Keratinocyte (primary cell): ENCODE measurements at regions not wholly inside any gene's neighbourhood (a gene's known extent, or its start where the extent isn't known, plus 50 kb on each side); places are given as distances from the start of the nearest gene placed in this dataset.

ENCODE experiments used
- DNase-seq: peaks from one replicate; pipeline ENCODE4 v3.0.0-alpha.2; 2011; ENCODE audit warnings: low read depth, missing footprints, low spot score
- FAIRE-seq: peaks from 2 replicates; lab custom pipeline; 2011; peaks lifted over from hg19 to GRCh38; lab: Jason Lieb, UNC
- H2AFZ ChIP-seq: 2 replicates; pipeline ENCODE4 v1.6.0; 2012; ENCODE audit warnings: low read length, control low read depth, inconsistent platforms; ENCODE audit not compliant: control insufficient read depth
- H3K27ac ChIP-seq: 2 replicates; pipeline ENCODE4 v1.5.1; 2011; ENCODE audit warnings: low read length; ENCODE audit not compliant: control insufficient read depth, insufficient read depth
- H3K27me3 ChIP-seq: 3 replicates; pipeline ENCODE4 v1.6.0; 2011; ENCODE audit warnings: low read length; ENCODE audit not compliant: control insufficient read depth, insufficient read depth; ENCODE audit errors: extremely low read depth
- H3K36me3 ChIP-seq, 2 experiments: 2 replicates in 1 of 2; 3 replicates in 1 of 2; pipeline ENCODE4 v1.5.1; 2011; ENCODE audit warnings: low read length in 2 of 2, mild to moderate bottlenecking in 1 of 2; ENCODE audit not compliant: control insufficient read depth in 2 of 2, insufficient read depth in 2 of 2; ENCODE audit errors: extremely low read depth in 1 of 2
- H3K4me1 ChIP-seq: 3 replicates; pipeline ENCODE4 v1.5.1; 2011; ENCODE audit warnings: low read length; ENCODE audit not compliant: control insufficient read depth, insufficient read depth; ENCODE audit errors: extremely low read depth
- H3K4me2 ChIP-seq: 3 replicates; pipeline ENCODE4 v1.6.0; 2011; ENCODE audit warnings: low read depth, low read length; ENCODE audit not compliant: control insufficient read depth, insufficient read depth; ENCODE audit errors: extremely low read depth
- H3K4me3 ChIP-seq, 3 experiments: fragments of 200-600 bp in 1 of 3; sonication (generic) in 1 of 3; 2 replicates in 2 of 3; 3 replicates in 1 of 3; pipeline ENCODE4 v1.5.1; 2011 to 2016; ENCODE audit warnings: low read length in 3 of 3, mild to moderate bottlenecking in 3 of 3, control low read depth in 2 of 3, inconsistent platforms in 1 of 3, low read depth in 1 of 3, mixed read lengths in 1 of 3, mixed run types in 1 of 3, moderate library complexity in 1 of 3; ENCODE audit not compliant: control insufficient read depth in 2 of 3, insufficient read depth in 2 of 3; ENCODE audit errors: extremely low read depth in 1 of 3
- H3K79me2 ChIP-seq: 2 replicates; pipeline ENCODE4 v1.6.0; 2012; ENCODE audit warnings: low read length; ENCODE audit not compliant: control insufficient read depth, insufficient read depth
- H3K9ac ChIP-seq: 3 replicates; pipeline ENCODE4 v1.6.0; 2011; ENCODE audit warnings: low read length; ENCODE audit not compliant: control insufficient read depth, insufficient read depth; ENCODE audit errors: extremely low read depth
- H3K9me1 ChIP-seq: 3 replicates; pipeline ENCODE4 v1.6.0; 2011; ENCODE audit warnings: low read length; ENCODE audit not compliant: control insufficient read depth, insufficient read depth; ENCODE audit errors: extremely low read depth
- H3K9me3 ChIP-seq: 2 replicates; pipeline ENCODE4 v1.5.1; 2012; ENCODE audit warnings: low read depth, low read length; ENCODE audit not compliant: control insufficient read depth
- H4K20me1 ChIP-seq: 3 replicates; pipeline ENCODE4 v1.6.0; 2011; ENCODE audit warnings: low read length; ENCODE audit not compliant: control insufficient read depth, insufficient read depth; ENCODE audit errors: extremely low read depth
- EZH2 ChIP-seq: IDR thresholded peaks from one replicate; pipeline ENCODE4 v1.6.1; 2012; ENCODE audit warnings: inconsistent platforms, mild to moderate bottlenecking, low read length, moderate library complexity
- dilution Hi-C: fragments of 300-500 bp; cut with MboI; formaldehyde crosslinking; loops from one replicate; pipeline ENCODE4 v1.7.0; 2020; ENCODE audit warnings: low sequenced_read_pairs; ENCODE audit not compliant: extremely low pct_ligation_motif_present
- TF ChIP-seq, protein P1 (sequence below), 3 experiments: IDR thresholded peaks in 1 of 3; conservative IDR thresholded peaks in 1 of 3; optimal IDR thresholded peaks in 1 of 3; 2 replicates in 2 of 3; 3 replicates in 1 of 3; pipeline versions ENCODE3 to v1.5.1; 2011; ENCODE audit warnings: low read length in 3 of 3, mild to moderate bottlenecking in 3 of 3, moderate library complexity in 2 of 3, control low read depth in 1 of 3, inconsistent platforms in 1 of 3; ENCODE audit not compliant: insufficient read depth in 2 of 3; ENCODE audit errors: extremely low read depth in 1 of 3

DNA sequence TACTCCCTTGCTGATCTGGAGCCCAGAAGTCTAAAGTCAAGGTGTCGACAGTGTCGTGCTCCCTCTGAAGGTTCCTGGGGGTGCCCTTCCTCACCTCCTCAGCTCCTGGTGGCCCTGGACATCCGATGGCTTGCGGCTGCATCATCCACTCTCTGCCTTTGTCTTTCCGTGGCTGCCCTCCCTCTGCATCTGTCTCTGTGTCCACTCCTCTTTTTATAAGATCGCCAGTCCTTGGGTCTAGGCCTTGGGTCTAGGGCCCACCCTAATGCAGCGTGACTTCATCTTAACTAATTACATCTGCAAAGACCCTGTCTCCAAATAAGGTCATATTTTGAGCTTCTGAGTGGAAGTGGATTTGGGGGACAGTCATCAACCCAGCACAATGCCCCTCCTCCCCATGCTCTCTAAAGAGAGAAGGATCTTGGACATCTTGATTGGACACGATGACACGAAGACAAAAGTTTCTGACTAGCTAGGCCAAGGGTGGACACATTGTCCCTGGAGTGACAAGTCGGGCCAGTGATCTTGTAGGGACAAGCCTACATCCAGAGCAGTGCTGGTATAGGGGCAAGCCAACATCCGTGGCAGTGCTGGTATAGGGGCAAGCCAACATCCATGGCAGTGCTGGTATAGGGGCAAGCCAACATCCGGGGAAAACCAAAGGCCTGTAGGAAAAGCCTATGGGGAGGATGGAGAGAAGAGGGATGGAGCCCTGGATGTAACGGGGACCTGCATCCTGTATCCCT lies 93.9 kb upstream of the DIO3 start:
- H3K4me1 ChIP-seq = no peaks in the 10 kb centered on the region
- no peak overlapping the region for H3K4me2 ChIP-seq
- no peaks in the 10 kb centered on the region for H4K20me1 ChIP-seq
- H2AFZ ChIP-seq = no peak overlapping the region
- H3K27ac ChIP-seq = no peak overlapping the region
- peaks cover 3% of the 10 kb centered on the region for H3K9me3 ChIP-seq
- FAIRE-seq (no peak), DNase-seq (no peak)
- H3K27me3 ChIP-seq = no peaks in the 10 kb centered on the region
- no peak overlapping the region for H3K9ac ChIP-seq
- dilution Hi-C loops = no loop called here
- no peak overlapping the region for H3K4me3 ChIP-seq
- TF ChIP-seq EZH2 = no peak
- TF ChIP-seq, protein P1, sequence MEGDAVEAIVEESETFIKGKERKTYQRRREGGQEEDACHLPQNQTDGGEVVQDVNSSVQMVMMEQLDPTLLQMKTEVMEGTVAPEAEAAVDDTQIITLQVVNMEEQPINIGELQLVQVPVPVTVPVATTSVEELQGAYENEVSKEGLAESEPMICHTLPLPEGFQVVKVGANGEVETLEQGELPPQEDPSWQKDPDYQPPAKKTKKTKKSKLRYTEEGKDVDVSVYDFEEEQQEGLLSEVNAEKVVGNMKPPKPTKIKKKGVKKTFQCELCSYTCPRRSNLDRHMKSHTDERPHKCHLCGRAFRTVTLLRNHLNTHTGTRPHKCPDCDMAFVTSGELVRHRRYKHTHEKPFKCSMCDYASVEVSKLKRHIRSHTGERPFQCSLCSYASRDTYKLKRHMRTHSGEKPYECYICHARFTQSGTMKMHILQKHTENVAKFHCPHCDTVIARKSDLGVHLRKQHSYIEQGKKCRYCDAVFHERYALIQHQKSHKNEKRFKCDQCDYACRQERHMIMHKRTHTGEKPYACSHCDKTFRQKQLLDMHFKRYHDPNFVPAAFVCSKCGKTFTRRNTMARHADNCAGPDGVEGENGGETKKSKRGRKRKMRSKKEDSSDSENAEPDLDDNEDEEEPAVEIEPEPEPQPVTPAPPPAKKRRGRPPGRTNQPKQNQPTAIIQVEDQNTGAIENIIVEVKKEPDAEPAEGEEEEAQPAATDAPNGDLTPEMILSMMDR (optimal IDR thresholded peaks at IDR 0.05 in 1 of 3, IDR thresholded peaks at IDR 0.05 in 1 of 3, conservative IDR thresholded peaks at IDR 0.05 in 1 of 3; ENCODE audit: extremely low read depth in 1 of 3, insufficient read depth in 2 of 3, low read length in 3 of 3) = no peak
- no peaks in the 10 kb centered on the region for H3K9me1 ChIP-seq
- no peaks in the 10 kb centered on the region for H3K36me3 ChIP-seq
- no peaks in the 10 kb centered on the region for H3K79me2 ChIP-seq

DNA sequence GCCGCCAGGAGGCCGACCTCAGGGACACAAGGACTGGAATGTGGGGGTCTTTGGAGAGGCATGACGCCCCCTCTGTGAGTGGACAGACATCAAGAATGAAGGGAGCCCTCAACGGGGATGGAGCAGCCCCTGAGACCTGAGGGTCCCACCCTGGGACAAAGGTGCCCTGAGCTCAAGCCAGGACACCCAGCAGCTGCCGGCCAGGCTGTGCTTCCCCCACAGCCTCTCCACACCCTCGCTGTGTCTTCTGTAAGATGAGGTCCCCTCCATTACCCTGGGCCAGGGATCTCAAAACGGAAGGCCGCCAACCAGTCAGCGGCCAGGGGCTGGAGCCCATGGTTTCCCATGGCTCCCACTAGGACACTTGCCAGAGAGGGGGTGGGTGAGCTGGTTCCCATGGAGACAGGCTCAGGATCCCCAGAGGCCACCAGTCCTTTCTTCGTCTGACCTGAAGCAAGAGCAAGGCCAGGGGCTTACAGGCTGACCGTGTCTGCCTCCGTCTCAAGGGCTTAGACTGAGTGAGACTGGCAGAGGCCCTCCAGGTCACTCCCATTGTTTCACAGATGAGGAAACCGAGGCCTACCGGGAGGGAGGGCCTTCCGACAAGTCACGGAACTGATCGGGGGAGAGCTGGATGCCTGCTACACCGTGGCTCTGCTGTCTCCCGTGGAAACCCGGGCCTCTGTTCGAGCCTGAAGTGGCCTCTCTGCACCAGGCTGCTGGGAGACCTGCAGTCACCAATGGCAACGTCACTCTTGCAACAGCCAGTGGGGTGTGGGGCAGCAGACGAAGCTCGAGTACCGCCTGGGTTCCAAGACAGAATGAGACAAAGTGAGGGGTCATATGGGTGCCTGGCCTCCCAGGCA lies 91.7 kb upstream of the DIO3 start:
- Histone ChIP-seq H3K27ac (no peak overlapping the region), H2AFZ (no peak overlapping the region), H3K79me2 (no peaks in the 10 kb centered on the region), H4K20me1 (no peaks in the 10 kb centered on the region), H3K9me3 (no peaks in the 10 kb centered on the region), H3K36me3 (no peaks in the 10 kb centered on the region), H3K9me1 (no peaks in the 10 kb centered on the region), H3K4me2 (no peak overlapping the region), H3K4me1 (no peaks in the 10 kb centered on the region), H3K27me3 (no peaks in the 10 kb centered on the region), H3K9ac (no peak overlapping the region), H3K4me3 (no peak overlapping the region)
- dilution Hi-C loops = no loop called here
- no peak for DNase-seq
- FAIRE-seq = no peak
- TF ChIP-seq, protein P1 (optimal IDR thresholded peaks at IDR 0.05 in 1 of 3, IDR thresholded peaks at IDR 0.05 in 1 of 3, conservative IDR thresholded peaks at IDR 0.05 in 1 of 3; ENCODE audit: extremely low read depth in 1 of 3, insufficient read depth in 2 of 3, low read length in 3 of 3) = no peak
- no peak for TF ChIP-seq EZH2
